Loucy (cell line): ENCODE measurements at regions not wholly inside any gene's neighbourhood (a gene's known extent, or its start where the extent isn't known, plus 50 kb on each side); places are given as distances from the start of the nearest gene placed in this dataset.

Experiments
- H2AFZ ChIP-seq: fragments of 200-600 bp; sonication (generic); 2 replicates; pipeline ENCODE4 v1.6.0; 2016; ENCODE audit warnings: antibody characterized with exemption, mild to moderate bottlenecking, low read length, moderate library complexity
- H3F3A ChIP-seq: fragments of 200-600 bp; 2 replicates; pipeline ENCODE4 v1.6.0; 2016; ENCODE audit warnings: antibody characterized with exemption, low read depth, mild to moderate bottlenecking
- H3K27me3 ChIP-seq: fragments of 200-600 bp; sonication (generic); 2 replicates; pipeline ENCODE4 v1.6.1; 2014; ENCODE audit warnings: low read length, mild to moderate bottlenecking; ENCODE audit not compliant: insufficient read depth, poor library complexity, severe bottlenecking
- H3K36me3 ChIP-seq: fragments of 200-600 bp; sonication (generic); 2 replicates; pipeline ENCODE4 v1.6.1; 2016; ENCODE audit warnings: low read length; ENCODE audit not compliant: insufficient read depth
- H3K4me1 ChIP-seq: fragments of 200-600 bp; sonication (generic); 2 replicates; pipeline ENCODE4 v1.5.1; 2014; ENCODE audit warnings: low read length, mild to moderate bottlenecking; ENCODE audit not compliant: insufficient read depth, poor library complexity, severe bottlenecking
- H3K4me2 ChIP-seq: fragments of 200-600 bp; sonication (generic); 2 replicates; pipeline ENCODE4 v1.6.0; 2014; ENCODE audit warnings: antibody characterized with exemption, low read length, low read depth, mild to moderate bottlenecking; ENCODE audit not compliant: poor library complexity, severe bottlenecking
- H3K4me3 ChIP-seq: fragments of 200-600 bp; sonication (generic); 2 replicates; pipeline ENCODE4 v1.5.1; 2014; ENCODE audit warnings: low read length, mild to moderate bottlenecking, mixed read lengths; ENCODE audit not compliant: poor library complexity, severe bottlenecking
- H3K79me2 ChIP-seq: fragments of 200-600 bp; sonication (generic); 2 replicates; pipeline ENCODE4 v1.6.1; 2014; ENCODE audit warnings: low read length; ENCODE audit not compliant: insufficient read depth
- H3K9ac ChIP-seq: fragments of 200-600 bp; sonication (generic); 2 replicates; pipeline ENCODE4 v1.6.0; 2014; ENCODE audit warnings: mild to moderate bottlenecking, low read depth, low read length, moderate library complexity; ENCODE audit not compliant: poor library complexity, severe bottlenecking
- H3K9me2 ChIP-seq: fragments of 200-600 bp; sonication (generic); replicated peaks from 2 replicates; pipeline ENCODE4 v1.6.1; 2016; ENCODE audit warnings: low read depth, low read length, mixed read lengths
- H3K9me3 ChIP-seq: fragments of 200-600 bp; sonication (generic); 2 replicates; pipeline ENCODE4 v1.6.1; 2014; ENCODE audit warnings: mild to moderate bottlenecking, antibody characterized with exemption, low read length, low read depth; ENCODE audit not compliant: insufficient read depth
- H4K20me1 ChIP-seq: fragments of 200-600 bp; sonication (generic); 2 replicates; pipeline ENCODE4 v1.6.0; 2014; ENCODE audit warnings: antibody characterized with exemption, low read length, mild to moderate bottlenecking; ENCODE audit not compliant: insufficient read depth, poor library complexity, severe bottlenecking
- CTCF ChIP-seq: fragments of 200-600 bp; sonication (generic); conservative IDR thresholded peaks from 2 replicates; pipeline ENCODE4 v1.5.1; 2014; ENCODE audit warnings: mild to moderate bottlenecking, antibody characterized with exemption, low read length
- EZH2phosphoT487 ChIP-seq: fragments of 200-600 bp; IDR thresholded peaks from 2 replicates; pipeline ENCODE4 v1.6.1; 2018; ENCODE audit warnings: antibody characterized with exemption, mild to moderate bottlenecking, moderate library complexity, borderline replicate concordance

- Histone ChIP-seq H2AFZ (no peak overlapping the region), H3K9me2 (no peaks in the 10 kb centered on the region), H4K20me1 (no peaks in the 10 kb centered on the region), H3K9me3 (no peaks in the 10 kb centered on the region), H3K36me3 (no peaks in the 10 kb centered on the region), H3K27me3 (no peaks in the 10 kb centered on the region), H3K79me2 (no peaks in the 10 kb centered on the region), H3K9ac (no peak overlapping the region), H3K4me1 (peaks cover 87% of the 10 kb centered on the region), H3K4me3 (no peak overlapping the region), H3F3A (no peaks in the 10 kb centered on the region), H3K4me2 (no peak overlapping the region)
- TF ChIP-seq EZH2phosphoT487: no peak
- no peak for TF ChIP-seq CTCF
These were observed 223.3 kb downstream of the SPRY1 start for GRCh38 chr4:123619895-123620294.

GRCh38 chr4:123621072-123621705 lies 224.6 kb downstream of the SPRY1 start:
- H3K27me3 ChIP-seq: no peaks in the 10 kb centered on the region
- TF ChIP-seq CTCF (no peak), EZH2phosphoT487 (no peak)
- peak overlapping the region; percentile 42 for H3K4me3 ChIP-seq
- H4K20me1 ChIP-seq: no peaks in the 10 kb centered on the region
- H3K9ac ChIP-seq: peak overlapping the region; percentile 56
- H3K9me2 ChIP-seq: no peaks in the 10 kb centered on the region
- no peaks in the 10 kb centered on the region for H3K79me2 ChIP-seq
- H3K36me3 ChIP-seq: no peaks in the 10 kb centered on the region
- H3K4me2 ChIP-seq: peak overlapping the region; percentile 65
- H2AFZ ChIP-seq: no peak overlapping the region
- H3K9me3 ChIP-seq: no peaks in the 10 kb centered on the region
- no peaks in the 10 kb centered on the region for H3F3A ChIP-seq
- H3K4me1 ChIP-seq: peaks cover 81% of the 10 kb centered on the region

GRCh38 chr4:123622572-123622971 lies 226.0 kb downstream of the SPRY1 start:
- H4K20me1 ChIP-seq: no peaks in the 10 kb centered on the region
- no peaks in the 10 kb centered on the region for H3K9me2 ChIP-seq
- H3K4me3 ChIP-seq: no peak overlapping the region
- H3K4me2 ChIP-seq: no peak overlapping the region
- H2AFZ ChIP-seq: no peak overlapping the region
- H3K36me3 ChIP-seq: no peaks in the 10 kb centered on the region
- H3K9me3 ChIP-seq: no peaks in the 10 kb centered on the region
- H3F3A ChIP-seq: no peaks in the 10 kb centered on the region
- H3K4me1 ChIP-seq: peaks cover 69% of the 10 kb centered on the region
- no peak overlapping the region for H3K9ac ChIP-seq
- no peaks in the 10 kb centered on the region for H3K79me2 ChIP-seq
- no peak for TF ChIP-seq EZH2phosphoT487
- peak; percentile 50 for TF ChIP-seq CTCF
- H3K27me3 ChIP-seq: no peaks in the 10 kb centered on the region
